ENCODE measurements at regions not wholly inside any gene's neighbourhood (a gene's known extent, or its start where the extent isn't known, plus 50 kb on each side); places are given as distances from the start of the nearest gene placed in this dataset.

DNA sequence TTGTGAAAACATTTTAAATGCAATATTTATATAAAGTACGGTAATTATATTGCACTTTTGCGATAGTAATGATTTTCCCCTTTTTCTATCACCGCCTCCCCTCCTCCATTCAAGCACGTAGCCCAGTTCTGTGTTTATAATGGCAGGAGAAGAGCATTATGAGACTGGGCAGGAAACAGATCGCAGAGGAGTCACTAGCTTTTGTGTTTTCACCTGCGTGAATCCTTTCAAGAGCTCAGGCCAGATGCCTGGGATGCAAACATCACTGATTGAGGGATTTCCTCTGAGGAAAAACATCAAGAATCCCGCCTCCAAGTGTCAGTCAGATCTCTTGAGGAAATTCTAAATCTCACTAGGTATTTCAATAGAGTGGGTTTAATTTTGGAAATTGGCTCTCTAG is 178.4 kb upstream of the FN1 start:
- DNase-seq: no peak

DNA sequence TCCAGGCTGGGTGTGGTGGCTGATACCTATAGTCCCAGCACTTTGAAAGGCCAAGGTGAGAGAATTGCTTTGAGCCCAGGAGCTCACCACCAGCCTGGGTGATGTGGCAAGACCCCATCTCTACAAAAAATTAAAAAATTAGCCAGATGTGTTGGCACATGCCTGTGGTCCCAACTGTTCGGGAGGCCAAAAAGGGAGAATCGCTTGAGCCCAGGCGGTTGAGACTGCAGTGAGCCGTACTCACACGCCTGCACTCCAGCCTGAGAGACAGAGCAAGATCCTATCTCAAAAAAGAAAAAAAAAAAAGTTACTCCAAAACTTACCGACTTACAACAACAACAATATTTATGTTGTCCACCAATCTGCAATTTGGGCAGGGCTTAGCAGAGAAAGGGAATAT is 178.0 kb upstream of the FN1 start:
- DNase-seq: no peak

DNA sequence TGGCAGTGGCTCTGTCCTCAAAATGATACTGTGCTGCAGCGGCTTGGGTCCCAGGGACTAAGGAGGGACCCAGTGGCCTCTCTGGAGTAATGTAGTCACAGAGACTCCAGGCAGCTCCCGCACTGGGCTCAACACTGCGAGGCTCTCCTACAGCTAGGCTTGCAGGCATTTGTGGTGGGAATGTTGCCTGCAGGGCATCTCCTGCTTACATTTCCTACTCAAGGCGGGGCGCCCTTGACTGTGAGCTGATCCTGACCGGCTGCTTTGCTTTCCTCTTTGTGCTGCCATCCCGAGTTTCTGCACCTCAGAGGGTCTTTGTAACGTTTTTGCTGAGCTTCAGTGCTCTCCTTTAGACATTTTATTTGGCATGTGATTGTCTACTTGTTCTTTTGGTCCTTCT is 177.4 kb upstream of the FN1 start:
- DNase-seq: no peak

DNA sequence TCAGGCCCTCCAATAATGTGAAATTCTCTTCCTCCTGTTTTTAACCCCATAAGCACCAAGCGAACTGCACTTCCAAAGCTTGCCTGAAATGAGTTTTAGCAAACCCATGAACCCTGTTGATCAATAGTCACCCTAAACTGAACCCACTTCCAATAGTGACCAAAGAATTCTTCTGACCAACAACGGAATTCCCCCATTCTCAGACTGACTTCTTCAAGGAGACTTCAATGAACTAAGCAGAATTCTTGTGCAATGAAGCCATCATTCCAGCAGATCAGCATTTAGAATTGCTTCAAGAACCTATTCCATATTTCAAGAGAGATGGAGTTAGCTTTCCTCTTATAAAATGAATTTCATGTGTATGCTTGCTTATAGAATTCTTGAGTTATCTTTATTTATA is 176.9 kb upstream of the FN1 start:
- no peak for DNase-seq

DNA sequence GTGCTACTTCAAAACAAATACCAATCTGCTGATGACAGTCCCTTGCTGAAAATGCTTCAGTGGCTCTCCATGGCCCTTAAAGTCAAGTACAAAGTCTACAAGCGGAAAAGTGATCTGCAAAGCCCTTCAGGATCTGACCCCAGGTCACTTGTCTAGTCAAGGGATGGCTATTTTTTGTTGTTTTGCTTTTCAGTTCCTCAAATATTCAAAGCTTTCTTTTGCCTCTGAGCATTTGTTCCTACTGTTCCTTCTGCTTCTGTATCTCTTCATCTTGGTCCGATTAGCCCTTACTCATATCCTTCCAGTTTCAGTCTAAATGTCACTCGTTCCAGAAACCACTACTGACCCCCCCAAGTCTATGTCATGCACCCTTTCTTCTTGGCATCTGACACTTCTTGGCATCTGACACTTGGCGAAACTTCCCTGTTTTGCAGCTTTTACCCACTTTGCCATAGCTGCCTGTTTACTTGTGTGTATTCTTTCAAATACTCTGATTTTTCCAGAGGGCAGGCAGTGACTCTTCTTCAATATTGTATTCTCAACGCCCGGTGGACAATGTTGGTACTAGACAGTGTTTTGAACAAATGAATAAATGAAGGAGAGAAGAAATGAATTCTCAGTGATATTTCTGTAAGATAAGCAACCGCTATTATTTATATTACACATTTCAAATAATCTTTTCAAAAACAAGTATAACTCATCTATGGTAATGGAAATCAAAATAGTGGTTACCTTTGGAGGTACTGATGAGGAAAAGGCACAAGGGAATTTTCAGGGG is 175.9 kb upstream of the FN1 start:
- DNase-seq: no peak

DNA sequence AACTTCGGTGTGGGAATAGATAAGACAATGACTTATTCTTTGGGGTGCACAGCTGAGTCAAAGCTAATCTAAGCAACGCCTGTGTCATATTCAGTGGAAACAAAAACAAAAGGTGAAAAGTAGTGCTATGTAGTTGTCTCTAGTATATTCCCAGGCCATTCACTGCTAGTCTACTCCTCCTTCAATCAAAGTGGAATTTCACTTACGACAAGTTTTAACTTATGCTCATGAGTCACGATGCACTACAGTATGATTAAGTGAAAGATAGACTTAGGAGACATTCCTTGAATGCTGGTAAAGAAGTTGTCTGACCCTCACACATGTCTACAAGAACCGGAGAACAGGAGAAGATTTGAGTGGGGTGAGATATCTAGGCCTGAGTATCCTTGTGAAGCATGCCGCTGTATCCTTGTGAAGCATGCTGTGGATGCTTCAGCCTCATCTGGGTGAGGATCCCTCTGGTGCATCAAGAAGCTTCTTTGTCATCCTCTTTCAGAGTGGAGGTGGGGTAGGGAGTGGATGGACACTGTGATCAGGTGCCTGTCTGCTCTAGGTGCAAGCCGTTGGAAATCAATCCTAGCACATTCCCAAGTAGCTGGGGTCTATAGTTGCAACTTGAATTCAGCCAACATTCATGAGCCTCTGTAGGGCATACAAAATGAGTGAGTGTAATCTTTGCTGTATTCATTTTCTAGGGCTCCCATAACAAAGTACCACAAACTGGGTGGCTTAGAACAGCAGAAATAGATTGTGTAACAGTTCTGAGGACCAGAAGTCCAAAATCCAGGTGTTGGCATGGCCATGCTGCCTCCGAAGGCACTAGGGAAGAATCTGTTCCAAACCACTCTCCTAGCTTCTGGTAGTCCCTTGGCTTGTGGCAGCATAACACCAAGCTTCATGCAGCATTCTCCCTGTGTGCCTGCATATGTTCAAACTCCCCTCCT is 173.5 kb upstream of the FN1 start:
- no peak for DNase-seq

DNA sequence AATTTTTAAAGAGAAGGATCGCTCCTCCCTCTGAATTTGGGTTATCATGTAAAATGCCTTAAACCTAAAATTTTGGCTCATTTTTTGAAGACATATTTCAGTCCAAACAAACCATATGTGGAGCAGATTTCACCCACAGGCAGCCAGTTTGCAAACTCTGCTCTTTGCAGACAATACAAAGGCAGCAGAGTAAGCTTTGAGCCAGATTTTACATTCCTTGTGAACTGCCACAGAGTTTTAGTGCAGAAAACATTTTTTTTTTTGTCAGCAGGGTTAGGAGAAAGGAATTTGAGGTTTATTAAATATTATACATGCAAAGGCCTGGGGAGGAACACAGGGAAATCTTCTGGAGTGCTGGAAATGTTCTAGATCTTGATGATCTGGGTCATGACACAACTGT is 171.9 kb upstream of the FN1 start:
- DNase-seq: no peak

DNA sequence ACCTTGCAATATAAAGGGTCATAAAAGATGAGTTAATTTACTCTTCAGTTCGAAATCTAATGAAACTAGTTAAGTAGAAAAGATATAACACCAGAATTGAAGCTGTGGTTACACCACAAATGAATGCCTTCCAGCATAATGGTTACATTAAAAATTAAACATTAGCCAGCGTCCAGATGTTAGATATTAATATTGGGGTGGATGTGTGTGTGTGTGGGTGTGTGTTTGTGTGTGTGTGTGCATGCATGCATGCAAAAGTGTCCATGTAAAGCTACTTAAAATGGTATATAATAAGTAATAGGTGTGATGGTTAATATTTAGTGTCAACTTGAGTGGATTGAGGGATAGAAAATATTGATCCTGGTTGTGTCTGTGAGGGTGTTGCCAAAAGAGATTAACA is 170.4 kb upstream of the FN1 start:
- no peak for DNase-seq

DNA sequence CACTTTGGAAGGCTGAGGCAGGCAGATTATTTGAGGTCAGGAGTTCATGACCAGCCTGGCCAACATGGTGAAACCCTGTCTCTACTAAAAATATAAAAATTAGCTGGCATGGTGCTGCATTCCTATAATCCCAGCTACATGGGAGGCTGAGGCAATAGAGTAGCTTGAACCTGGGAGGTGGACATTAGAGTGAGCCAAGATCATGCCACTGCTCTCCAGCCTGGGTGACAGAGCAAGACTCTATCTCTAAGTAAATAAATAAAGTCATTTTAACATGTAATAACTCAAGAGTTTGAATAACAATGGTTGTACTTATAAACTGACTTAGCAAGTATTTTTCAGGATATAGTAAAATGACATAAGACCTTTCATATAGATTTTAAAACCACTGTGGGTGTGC is 169.3 kb upstream of the FN1 start:
- no peak for DNase-seq

DNA sequence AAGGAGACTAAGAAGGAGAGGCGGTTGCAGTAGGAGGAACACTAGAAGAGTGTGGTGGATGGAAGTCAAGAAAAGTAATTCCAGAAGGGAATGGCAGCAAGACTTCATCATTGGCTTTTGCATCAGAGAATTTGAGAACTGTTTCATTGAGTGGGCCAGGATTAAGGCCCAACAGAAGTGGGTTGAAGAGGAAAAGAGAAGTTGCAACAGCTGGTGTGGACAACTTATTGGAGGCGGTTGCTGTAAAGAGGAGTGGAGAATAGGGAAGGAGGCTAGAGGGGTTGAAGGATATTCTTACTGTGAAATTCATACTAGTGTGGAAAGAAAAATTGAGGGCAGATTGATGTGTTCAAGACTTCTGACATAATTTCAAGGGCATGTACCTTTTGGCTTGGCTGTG is 168.7 kb upstream of the FN1 start:
- no peak for DNase-seq

DNA sequence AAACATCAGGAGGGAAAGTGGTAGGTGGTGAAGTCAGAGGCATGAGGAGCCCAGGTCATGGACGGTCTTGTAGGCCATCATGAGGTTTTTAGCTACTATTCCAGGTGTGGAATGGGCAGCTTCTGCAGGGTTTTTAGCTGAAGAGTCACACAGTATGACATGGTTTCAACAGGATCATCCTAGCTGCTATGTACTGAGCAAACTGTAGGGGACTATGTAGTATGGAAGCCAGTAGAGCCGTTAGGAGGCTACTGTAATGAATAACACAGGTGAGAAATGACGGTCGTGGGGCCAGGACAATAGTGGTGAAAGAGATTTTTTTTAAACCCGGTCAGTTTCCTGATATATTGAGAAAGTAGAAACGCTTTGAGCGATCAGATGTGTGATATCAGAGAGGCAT is 167.6 kb upstream of the FN1 start:
- no peak for DNase-seq

DNA sequence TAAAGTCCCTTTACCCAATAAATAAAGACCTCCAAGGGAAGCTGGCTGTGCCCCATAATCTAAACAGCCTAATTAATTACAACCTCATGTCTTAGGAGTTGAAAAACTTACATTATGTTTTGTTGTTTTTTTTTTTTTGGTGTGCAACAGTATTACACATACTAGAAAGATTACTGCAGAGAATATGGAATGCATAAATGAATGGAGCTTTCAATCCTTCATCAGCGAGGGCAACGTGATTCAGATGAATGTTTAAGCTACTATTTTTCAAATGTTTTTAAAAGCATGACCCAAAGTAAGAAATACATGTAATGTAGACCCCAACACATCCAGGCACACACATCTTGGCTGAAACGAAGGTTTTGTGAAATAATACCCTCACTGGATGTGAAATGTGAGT is 167.1 kb upstream of the FN1 start:
- no peak for DNase-seq

DNA sequence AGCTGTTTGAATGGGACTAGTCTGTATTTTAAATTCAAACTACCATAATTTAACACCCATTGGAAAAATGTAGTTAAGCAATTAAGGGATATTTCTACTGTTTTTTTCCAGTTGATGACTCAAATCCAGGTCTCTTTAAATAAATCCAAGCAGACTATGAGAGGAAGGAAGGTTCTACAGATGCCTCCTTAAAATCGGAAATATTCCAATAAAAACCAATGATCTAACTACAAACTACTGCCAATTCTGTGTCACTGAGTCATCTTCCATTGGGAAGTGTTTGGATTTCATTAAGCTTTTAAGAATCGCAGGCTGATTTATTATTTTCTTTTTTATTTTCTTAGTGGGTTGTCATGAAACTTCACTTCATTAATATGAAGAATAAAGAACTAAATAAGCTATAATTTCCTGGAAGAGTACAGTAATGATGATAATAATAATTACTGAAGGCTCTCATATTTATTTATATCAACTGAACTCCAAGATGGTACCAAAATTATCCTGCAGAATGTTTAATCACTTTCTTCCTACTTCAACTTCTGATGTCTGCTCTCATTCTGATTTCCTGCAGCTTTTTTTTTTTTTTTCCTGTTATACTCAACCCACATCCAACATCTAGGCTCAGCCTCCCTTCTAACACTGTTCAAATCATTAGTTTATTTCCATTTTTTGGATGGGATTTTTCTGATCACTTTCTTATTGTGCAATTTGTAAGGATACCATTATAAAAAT is 166.3 kb upstream of the FN1 start:
- DNase-seq: no peak

DNA sequence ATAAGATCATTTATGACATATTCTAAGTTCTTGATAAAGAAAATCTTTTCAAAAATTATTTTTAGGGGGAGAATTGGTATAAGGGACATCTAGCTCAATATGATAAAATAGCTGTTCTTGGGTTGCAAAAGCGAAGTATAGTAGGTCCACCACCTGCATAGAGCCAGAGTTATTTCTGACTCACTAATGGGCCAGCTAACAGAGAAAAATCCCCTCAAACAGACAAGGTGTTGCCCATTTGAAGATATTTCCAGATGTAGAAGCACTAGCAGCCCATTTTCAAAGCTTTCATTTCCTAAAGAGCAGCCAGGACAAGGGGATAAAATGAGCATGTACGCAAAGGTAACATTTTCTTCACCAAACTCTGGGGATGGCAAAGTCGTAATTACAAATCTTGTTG is 165.7 kb upstream of the FN1 start:
- DNase-seq: no peak

DNA sequence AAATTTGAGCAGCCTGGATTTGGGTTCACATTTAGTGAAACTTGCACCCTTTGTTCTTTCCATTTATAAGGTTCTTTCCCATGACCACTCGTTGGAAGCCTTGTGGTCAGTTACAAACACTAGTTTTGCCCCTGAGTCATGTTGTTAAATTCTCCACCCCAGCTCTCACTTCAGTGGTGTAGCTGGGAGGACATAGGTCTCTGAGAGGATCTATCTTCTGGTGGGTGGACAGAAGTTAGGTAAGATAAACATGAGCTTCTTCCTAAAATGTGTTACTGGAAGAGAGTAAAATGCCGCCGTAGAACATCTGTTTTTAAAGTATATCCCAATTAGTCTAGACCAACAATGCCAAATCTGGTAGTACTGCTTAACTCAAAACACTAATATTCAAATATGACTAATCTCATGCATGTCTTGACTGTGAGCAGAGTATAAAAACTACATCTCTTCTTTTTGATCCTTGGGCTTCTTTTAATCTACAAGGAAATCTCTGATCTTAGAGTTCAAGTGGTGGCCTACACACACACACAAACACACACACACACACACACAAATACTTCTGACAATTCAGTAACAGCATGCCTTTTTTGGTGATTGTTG is 162.6 kb upstream of the FN1 start:
- no peak for DNase-seq

DNA sequence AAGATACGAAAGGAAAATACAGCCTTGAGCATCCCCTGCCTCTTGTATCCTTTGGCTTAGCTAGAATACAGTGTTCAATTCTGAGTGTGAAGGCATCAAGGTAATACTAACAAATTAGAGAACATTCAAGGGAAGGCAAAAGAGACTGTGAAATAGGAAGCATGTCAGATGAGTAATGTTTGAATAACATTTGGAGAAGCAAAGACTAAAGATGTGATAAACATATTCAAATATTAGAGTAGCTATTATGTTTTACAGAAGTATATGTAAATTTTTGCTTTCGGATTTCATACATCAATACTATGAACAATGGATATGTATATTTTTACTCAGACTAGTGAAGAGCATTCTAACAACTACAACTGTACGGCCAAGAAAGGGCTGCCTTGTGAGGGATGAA is 161.7 kb upstream of the FN1 start:
- no peak for DNase-seq

DNA sequence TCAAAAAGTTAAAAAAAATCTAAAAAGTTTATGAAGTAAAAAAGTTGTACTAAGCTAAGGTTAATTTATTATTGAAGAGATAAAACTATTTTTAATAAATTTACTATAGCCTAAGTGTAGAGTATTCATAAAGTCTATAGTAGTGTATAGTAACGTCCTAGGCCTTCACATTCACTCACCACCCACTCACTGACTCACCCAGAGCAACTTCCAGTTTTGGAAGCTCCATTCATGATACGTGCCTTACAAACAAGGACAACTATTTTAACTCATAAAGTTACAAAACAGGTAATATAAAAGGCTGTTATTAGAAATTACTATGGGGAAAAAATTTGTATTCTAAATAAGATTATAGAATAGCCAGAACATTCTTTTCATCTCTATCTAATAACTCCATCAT is 158.9 kb upstream of the FN1 start:
- DNase-seq: no peak

DNA sequence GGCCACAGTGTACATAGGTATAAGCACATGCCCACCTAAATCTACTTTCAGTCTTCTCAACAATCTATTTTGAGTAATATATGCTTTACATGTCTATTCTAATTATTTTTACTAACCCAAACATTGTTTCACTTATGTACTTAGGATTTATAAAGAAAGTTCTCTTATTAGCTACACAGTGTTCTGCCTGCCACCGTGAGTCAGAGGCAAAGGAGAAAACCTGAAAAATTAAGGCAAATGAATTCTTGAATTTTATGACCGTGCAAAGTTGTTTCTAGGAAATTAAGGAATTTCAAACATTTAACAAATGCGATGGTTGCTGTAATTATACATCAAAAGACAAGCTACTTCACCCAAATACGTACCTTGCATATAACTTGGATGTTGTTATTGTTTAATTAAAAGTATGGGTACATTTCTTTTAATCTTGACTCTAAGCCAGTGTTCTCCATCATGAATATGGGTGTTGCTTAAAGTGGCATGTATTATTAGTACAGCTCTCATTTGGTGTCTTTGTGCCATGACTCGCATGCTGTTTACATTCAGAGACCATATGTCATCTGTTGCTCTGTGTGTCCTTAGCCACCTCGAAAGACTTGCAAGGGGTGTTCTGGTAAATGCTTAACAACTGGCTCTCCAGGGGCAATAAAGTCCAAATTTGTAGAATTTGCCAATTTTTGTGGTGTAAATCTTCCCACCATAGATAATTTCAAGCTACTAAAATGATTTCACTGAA is 154.3 kb upstream of the FN1 start:
- no peak for DNase-seq

DNA sequence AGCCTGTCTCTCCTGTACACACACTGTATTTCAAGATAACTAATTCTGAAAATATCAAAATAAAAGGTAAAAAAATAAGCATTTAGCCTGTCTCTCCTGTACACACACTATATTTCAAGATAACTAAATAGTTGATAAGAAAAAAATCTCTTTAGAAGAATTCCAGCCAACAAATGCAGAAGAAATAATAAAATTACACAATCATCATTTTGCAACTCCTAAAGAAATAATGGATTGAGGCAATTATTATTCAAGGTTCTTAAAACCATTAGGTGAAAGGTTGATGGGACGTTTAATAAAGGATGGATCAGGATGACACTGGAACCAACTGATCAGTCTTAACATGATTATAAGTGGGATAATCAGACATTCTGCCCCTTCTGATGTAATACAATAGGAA is 148.0 kb upstream of the FN1 start:
- no peak for DNase-seq

DNA sequence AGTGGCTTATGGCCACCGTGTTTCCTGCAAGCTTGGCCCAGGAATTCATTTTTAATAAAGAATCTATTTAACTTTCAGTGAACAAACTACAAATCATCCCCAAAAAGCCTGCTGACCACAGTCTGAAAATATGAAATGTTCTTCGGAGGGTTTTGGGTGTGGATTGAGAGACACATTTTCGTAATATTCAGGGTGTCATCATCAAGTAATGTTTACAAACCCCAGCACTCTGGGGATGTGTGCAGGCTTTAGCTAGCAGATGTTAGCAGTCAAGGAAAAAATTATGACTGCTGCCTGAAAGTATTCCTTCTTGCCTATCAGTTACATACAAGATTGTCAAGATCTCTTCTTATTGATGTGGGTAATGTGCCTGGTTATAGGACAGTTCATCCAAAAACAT is 143.9 kb upstream of the FN1 start:
- no peak for DNase-seq

DNA sequence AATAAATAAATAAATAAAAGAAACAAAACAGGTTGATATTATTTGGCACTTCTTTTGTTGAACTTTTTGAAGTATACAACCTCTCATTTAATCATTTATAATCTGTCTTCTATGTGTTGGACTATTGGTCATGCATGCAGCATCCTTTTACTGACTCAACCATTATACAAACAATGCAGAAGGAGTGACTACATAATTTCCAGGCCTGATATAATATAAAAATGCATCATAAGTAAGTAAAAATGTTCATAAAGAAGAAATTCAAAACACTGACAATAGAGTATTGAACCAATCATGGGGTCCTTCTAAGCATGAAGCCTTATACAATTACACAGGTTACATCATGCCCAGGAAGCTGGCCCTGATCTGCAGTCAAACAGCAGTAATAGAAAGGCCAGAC is 141.5 kb upstream of the FN1 start:
- no peak for DNase-seq

DNA sequence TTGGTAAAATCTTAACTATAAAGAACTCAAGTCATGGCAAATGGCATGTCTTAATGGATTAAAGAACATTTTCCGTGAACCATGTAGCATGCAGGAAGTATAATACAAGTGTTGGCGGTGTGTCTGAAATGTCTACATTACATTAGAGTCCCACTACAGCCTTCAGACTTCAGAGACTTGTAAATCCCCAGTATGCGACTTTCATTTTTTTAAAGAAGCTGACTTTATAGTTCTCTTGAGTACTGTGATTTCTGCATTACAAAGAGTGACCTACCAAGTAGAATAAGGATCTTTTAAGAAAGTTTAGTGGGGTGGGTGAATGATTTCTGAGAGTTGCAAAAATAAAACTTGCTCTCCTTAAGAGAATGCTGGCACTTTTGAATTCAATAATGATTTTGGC is 140.7 kb upstream of the FN1 start:
- no peak for DNase-seq

DNA sequence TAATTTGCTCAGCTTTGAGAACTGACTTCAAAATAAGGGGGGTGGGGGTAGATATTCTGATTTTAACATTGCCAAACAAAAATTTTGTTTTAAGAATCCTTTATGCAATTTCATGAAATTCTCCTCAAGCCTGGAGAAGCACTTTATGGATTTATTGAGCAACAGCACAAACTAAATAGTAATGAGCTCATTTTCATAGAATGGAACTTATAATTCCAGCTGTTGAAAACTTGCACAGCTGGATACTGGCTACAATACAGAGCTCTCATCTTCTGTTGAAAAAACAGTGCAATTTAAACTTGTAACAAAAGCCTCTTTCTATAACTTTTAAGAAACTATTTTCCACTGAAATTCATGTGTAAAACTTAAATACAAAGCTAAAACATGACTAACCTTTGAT is 137.6 kb upstream of the FN1 start:
- DNase-seq: no peak
